Prostate gland (tissue), 2 donors: ENCODE measurements at regions not wholly inside any gene's neighbourhood (a gene's known extent, or its start where the extent isn't known, plus 50 kb on each side); places are given as distances from the start of the nearest gene placed in this dataset.

Experiments
- CTCF ChIP-seq, 4 experiments: fragments of 200-600 bp in 2 of 4; fragments of 450-650 bp in 2 of 4; sonication (generic) in 2 of 4; IDR thresholded peaks; 1 replicate in 3 of 4; 2 replicates in 1 of 4; pipeline ENCODE4 v1.5.1; 2016 to 2019; ENCODE audit warnings: antibody characterized with exemption in 4 of 4, mild to moderate bottlenecking in 2 of 4, moderate library complexity in 2 of 4
- POLR2A ChIP-seq: fragments of 450-650 bp; IDR thresholded peaks from one replicate; pipeline ENCODE4 v1.6.1; 2016; ENCODE audit warnings: antibody characterized with exemption, mild to moderate bottlenecking

DNA sequence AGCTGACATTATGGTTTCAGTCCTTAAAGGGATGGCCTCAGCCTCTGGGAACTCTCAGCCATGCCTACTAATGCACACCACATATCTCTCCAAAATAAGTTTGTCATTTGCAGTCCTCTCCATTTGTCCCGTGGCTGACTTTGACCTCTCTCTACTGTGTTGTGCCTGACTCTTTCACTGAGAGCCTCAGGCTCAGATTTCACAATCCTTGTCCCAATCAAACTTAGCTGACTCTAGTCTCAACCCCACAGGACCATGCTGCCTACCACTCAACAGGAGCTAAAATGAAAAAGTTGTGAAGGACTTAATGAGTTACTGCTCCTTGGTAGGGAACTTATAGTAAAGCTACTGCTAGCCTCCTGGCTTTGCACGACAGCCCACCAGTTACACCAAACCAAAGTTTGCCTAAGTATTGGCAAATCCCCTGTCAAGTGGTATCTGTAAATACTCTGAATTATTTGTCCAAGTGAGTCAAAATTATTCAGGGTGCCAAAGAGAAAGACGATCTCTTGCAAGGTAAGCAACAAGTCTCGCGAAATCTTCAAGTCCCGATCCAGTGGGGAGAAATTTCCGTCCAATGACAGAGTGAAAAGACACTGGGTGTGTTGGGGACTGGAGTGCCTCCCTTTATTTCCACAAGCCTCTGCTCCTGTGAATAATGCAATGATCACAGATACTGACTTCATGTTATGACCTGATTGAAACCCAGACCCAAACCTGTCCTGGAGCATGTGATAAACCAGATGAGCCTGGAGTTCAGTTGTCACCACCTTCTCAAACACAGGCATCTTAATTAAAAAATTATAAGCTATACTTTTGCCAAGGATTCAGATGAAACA lies 124.4 kb upstream of the FOXQ1 start:
- TF ChIP-seq CTCF (IDR thresholded peaks at IDR 0.05): no peak
- no peak for TF ChIP-seq POLR2A
